Activated T-cell treated with anti-CD3 and anti-CD28 coated beads for 24 hours (primary cell): ENCODE measurements at regions not wholly inside any gene's neighbourhood (a gene's known extent, or its start where the extent isn't known, plus 50 kb on each side); places are given as distances from the start of the nearest gene placed in this dataset.
"Not testable (repeated sequence)": the region's sequence is repeated elsewhere in the genome, so short reads cannot be mapped to it uniquely, and the experiment has no call there.

Experiments used
- DNase-seq: peaks from one replicate; pipeline ENCODE4 v3.0.0-alpha.2; 2020; ENCODE audit warnings: low read depth

- DNase-seq, result no peak
Measured at GRCh38 chr7:112678626-112679025, 111.6 kb downstream of the TMEM168 start.

DNA sequence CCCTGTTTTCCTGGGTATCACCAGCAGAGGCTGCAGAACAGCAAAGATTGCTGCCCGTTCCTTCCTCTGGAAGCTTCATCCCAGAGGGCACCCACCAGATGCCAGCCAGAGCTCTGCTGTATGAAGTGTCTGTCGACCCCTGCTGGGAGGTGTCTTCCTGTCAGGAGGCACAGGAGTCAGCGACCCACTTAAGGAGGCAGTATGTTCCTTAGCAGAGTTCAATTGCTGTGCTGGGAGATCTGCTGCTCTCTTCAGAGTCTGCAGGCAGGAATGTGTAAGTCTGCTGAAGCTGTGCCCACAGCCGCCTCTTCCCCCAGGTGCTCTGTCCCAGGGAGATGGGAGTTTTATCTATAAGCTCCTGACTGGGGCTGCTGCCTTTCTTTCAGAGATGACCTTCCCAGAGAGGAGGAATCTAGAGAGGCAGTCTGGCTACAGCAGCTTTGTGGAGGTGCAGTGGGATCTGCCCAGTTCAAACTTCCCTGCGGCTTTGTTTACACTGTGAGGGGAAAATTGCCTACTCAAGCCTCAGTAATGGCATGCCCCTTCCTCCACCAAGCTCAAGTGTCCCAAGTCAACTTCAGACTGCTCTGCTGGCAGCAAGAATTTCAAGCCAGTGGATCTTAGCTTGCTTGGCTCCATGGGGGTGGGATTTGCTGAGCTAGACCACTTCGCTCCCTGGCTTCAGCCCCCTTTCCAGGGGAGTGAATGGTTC lies 100.6 kb downstream of the TMEM168 start:
- not testable (repeated sequence) for DNase-seq

- DNase-seq, result no peak
Measured at GRCh38 chr7:112692333-112692732, 97.9 kb downstream of the TMEM168 start.

DNA sequence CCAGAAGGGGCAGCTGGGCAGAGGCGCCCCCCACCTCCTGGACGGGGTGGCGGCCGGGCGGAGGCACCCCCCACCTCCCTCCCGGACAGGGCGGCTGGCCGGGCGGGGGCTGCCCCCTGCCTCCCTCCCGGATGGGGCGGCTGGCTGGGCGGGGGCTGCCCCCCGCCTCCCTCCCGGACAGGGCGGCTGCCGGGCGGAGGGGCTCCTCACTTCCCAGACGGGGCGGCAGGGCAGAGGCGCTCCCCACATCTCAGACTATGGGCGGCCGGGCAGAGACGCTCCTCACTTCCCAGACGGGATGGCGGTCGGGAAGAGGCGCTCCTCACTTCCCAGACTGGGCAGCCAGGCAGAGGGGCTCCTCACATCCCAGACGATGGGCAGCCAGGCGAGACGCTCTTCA lies 93.0 kb downstream of the TMEM168 start:
- DNase-seq, result not testable (repeated sequence)

- no peak for DNase-seq
Measured at GRCh38 chr7:112699725-112700513, 90.3 kb downstream of the TMEM168 start.

GRCh38 chr7:112701456-112701855 lies 88.7 kb downstream of the TMEM168 start:
- no peak for DNase-seq

DNA sequence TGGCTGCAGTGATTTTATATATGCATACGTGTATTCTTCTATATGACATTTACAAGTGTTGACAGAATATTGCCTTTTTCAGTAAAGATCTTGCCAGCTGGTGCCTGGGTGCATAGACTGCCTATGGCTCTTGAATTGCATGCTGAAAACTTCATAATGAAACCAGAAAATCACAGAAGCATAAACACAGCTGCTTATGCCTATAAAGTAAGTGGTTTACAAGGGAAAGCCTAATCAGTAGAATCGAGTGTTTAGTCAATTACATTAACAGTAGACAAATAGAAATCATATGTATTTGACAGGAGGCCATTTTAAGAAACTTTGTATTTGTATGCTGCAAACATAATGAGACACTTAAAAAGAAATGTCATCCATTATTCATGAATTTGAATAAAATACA lies 82.5 kb downstream of the TMEM168 start:
- DNase-seq, result no peak

- no peak for DNase-seq
Measured at GRCh38 chr7:112708236-112708635, 82.0 kb downstream of the TMEM168 start.
